GM19452 (cell line): ENCODE measurements at regions not wholly inside any gene's neighbourhood (a gene's known extent, or its start where the extent isn't known, plus 50 kb on each side); places are given as distances from the start of the nearest gene placed in this dataset.

ENCODE experiments used
- ATAC-seq: cut with Tn5 transposase; IDR thresholded peaks from one replicate; pipeline ENCODE4 v1.9.1; 2021; ENCODE audit not compliant: unreplicated experiment

- ATAC-seq, result no peak
Observed at GRCh38 chr13:24043590-24044350, 116.8 kb upstream of the SPATA13 start.

DNA sequence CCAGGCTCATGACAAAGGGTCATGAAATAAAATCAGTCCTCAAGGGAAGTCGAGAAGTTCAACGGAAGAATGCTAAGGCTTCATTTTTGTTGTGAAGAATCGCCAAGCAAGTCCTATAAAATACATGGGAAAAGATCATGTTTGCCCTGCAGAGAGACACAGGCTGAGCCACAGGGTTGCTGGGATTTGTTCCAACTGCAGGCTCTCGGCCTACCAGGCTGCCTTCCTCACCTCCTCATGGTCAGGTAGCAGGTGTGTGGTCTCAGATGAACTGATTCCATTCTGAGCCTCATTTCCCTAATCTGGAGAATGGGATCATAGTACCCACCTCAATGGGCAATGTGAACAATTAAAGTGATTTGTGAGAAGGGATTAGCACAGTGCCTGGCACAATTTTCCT, 114.9 kb upstream of the SPATA13 start:
- no peak for ATAC-seq

- no peak for ATAC-seq
Observed at GRCh38 chr13:24050292-24050711, 110.2 kb upstream of the SPATA13 start.

DNA sequence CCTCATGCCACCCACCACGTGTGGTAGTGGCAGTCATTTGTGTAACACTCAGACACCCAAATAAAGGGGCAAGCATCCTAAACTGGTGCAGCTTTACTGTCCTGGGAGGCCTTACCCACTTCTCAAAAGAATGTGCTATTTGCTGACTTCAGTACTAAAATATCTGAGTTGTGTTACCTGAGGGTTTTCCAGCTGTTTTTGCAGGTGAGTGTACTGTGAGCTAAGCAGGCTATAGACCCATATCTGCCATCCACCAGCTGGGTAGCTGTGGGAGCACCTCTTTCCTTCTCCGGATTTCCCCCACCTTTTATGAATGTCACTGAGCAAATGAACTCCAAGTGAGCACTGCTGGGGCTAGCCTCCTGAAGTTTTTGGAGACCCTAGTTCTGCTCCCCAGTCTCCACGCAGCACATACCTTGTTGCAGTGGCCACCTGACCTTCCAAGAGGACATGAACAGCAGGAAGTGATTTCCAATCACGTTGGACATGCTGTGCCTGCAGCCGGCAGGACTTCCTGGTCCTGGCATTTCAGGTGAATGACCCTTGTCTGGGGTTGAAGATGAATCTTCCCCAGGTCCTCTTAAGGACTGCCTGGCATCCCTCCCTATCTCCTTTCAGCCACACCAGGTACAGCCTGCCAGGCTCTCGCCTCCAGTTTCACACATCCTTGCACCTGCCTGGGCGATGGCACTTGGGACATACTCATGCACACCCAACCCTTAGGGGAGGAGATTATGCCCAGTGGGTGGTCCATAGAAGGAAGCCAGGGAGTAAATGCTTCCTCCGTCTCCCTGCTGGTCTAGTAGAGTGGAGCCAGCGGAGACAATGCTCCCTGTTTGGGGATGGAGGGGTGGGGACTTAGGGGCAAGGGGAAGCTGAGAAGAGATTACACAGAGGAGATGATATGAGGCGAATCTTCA, 109.5 kb upstream of the SPATA13 start:
- no peak for ATAC-seq

DNA sequence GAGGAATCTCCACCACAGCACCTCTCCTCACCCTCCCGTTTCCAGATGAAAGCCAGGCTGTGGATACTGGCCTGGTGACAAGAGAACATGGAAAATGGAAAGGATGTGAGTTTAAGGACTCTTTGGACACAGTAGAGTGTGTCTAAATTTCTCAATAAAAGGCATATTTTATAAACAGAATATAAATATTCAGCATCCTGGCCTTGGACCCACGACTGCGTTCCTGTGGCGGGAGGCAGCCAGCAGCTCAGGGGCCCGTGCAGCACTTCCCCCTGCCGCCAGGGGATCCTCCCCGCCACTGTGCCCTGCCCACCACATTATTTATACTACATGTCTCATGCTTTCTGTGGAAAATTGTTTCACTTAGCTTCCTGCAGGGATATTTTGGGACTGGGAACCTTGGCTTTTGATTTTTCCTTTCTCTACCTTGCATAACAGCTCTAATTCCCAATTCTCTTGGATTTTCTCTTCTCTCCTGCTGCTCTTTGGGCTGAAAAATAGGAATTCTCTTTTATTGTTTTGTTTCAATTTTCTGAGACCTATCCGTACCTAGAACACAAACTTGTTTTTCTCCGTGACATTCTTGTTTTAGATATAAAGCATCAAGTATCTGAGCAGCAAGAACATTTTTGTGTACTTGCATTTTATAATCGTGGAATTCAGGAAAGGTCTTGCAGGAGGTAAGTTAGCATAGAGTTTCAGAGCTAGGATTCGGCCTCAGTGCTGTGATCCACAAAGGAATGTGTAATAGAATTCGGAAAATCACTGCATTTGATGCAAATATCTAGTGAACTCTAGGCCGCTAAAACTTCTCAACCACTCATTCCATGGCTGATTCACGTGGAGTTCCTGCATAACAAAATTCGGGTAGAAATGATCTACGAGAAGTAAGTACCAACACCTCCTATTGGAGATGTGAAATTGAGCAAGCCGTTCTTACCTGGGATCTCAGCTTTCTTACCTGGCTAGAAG, 107.7 kb upstream of the SPATA13 start:
- no peak for ATAC-seq

GRCh38 chr13:24053519-24054251, 106.8 kb upstream of the SPATA13 start:
- ATAC-seq, result peak; percentile 72

GRCh38 chr13:24056616-24057137, 103.8 kb upstream of the SPATA13 start:
- no peak for ATAC-seq

DNA sequence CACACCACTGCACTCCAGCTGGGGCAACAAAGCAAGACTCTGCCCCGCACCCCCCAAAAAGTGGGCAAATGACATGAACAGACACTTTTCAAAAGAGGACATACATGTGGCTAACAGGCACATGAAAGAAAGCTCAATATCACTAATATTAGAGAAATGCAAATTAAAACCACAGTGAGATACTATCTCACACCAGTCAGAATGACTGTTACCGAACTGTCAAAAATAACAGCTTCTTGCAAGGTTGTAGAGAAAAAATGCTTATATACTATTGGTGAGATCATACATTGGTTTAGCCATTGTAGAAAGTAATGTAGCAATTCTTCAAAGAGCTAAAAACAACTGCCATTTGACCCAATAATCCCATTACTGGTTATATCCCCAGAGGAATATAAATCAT, 99.5 kb upstream of the SPATA13 start:
- peak; percentile 75 for ATAC-seq

DNA sequence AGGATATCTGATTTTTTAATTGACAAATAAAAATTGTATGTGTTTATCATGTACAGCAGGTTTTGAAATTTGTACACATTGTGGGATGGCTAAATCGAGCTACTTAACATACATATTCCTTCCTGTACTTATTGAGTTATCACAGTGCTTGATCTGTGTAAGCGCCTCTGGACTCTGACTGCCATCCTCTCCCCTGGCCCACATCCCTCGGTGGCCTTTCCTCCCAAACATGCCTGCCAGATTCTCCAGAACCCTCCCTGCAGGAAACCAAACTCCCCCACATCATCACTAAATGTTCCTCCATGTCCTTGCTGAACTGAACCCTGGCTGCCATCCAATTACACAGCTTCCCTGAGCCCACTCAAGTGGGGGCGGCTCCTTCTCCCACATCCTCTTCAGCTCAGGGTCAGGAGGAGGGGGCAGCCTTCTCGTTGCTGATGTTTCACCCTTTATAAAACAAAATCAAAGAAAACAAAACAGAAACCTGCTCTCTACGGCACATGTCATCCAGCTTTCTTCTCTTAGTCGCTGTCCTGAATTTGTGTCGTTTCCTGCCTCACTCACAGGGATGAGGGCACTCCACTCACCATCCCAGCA, 97.1 kb upstream of the SPATA13 start:
- ATAC-seq, result no peak

GRCh38 chr13:24064371-24064770, 96.1 kb upstream of the SPATA13 start:
- ATAC-seq, result no peak

- ATAC-seq, result no peak
Observed at GRCh38 chr13:24065176-24065575, 95.3 kb upstream of the SPATA13 start.

DNA sequence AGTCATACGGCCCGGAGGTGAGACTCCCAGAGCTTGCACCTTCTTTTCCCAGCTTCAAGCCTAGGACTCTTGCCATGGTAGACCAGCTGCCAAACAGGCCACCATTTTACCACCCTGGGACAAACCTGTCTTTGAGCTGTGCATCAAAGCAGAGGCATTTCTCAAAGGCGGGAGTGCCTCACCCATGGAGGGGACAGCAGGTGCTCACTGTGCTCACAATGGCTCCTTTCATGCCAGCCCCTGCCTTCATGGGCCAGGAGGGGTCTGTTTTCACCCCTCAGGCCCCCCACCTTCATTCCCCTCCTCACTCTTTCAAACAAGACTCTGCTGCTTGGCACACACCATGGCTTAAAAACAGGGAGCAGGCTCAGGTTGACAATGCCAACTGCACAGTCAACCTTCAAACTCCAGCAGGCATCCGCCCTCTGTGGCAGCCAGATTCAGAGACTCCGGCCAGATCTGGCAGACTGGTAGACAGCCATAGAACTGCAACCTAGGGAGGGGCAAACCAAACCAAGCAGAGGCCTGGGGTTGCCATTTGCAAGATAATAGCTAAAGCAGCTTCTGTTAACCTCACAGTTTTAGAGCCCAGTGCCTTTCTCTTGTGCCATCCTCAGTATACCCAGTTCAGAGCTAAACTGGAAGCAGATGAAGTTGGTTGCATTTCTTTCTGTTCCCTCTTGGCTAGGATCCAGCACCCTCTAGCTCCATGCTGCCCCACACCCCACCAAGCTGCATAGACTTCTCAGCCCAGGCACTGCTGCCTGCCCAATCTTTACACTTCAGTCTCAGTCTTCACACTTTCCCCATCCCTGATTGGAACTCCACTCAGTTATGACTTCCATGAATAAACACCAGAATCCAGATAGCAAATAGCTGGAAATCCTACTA, 93.9 kb upstream of the SPATA13 start:
- ATAC-seq, result no peak

DNA sequence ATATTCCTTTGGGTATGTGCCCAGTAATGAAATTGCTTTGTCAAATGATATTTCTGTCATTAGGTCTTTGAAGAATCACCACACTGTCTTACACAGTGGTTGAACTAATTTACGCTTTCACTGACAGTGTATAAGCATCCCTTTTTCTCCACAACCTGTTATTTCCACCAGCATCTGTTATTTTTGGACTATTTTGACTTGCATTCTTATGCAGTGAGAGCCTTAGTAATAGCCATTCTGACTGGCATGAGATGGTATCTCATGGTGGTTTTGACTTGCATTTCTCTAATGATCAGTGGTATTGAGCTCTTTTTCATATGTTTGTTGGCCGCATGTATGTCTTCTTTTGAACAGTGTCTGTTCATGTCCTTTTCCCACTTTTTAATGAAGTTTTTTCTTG, 92.0 kb upstream of the SPATA13 start:
- no peak for ATAC-seq

GRCh38 chr13:24071016-24071415, 89.5 kb upstream of the SPATA13 start:
- no peak for ATAC-seq

GRCh38 chr13:24071423-24072075, 89.0 kb upstream of the SPATA13 start:
- ATAC-seq, result no peak

- ATAC-seq, result no peak
Observed at GRCh38 chr13:24073657-24074056, 86.9 kb upstream of the SPATA13 start.

- no peak for ATAC-seq
Observed at GRCh38 chr13:24074678-24075077, 85.8 kb upstream of the SPATA13 start.
